Right kidney (tissue), 1 donor: ENCODE measurements at regions not wholly inside any gene's neighbourhood (a gene's known extent, or its start where the extent isn't known, plus 50 kb on each side); places are given as distances from the start of the nearest gene placed in this dataset.
A peak's percentile ranks its signal among the peaks of the same experiment; 100 is the strongest.

Experiments
- DNase-seq: peaks from one replicate; pipeline ENCODE4 v3.0.0-alpha.2; 2016

DNA sequence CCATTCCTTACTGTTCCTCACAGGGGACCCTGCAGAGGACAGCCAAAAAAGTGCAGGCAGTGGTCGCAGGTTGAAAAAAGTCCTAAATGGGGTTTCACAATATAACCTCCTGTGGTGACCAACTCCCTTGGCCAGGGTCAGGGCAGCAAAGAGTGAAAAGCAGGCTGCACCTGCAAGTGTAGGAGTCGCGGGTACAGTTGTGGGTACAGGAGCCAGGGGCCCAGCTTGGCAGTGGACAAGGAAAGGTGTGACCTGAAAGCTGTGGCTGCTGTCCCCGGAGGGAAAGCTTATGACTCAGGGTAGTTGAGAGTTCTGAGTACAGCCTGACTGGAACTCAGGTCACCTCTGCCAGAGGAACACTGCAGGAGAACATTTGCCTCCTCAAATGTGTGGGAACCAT, 1114.1 kb downstream of the ROBO2 start:
- no peak for DNase-seq

DNA sequence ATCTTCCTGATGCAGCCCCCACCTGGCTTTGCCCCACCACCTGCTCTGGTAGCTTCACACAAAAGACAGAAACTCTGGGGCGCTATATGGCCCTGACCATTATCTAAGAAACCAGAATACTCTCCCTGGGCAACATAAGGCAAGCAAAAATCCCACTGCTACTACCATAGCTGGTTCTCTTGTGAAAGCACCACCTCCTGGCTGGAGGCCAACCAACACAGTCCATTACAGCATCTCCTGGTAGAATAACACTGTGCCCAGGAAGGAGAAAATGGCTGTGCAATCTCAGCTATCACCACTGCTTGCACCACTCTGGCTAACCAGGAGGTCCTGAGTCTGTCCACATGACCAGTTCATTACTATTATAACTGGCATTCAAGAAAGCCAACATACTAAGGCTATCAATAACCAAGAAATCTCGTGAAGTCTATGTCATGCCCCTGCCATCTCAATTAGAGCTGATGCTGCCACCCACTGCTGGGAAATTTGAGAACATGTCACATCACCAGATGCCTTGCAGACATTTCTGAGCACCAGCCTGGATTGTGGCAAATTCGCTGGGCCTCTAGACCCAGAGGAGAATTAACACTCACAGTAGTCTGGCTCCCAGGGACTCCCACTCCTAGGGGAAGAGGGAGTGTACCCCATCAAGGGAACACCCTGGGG, 1114.8 kb downstream of the ROBO2 start:
- no peak for DNase-seq

- no peak for DNase-seq
These were observed 1121.8 kb downstream of the ROBO2 start for GRCh38 chr3:78161736-78162135.

- DNase-seq, result no peak
These were observed 1123.5 kb downstream of the ROBO2 start for GRCh38 chr3:78163379-78163778.

DNA sequence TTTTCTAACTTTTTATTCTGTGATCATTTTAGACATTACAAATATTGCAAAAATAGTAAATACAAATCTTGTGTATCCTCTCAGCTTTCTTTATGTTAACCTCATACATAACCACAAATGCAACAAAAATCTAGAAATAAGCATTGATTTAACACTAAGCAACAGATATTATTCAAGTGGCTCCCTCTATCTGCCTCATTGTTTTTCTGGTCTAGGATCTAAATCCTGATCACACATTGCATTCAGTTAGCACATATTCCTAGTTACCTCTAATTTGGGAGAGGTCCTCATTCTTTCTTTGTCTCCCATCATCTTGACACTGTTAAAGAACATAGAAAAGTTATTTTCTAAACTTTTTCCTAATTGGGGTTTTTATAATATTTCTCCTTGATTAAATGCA, 1126.0 kb downstream of the ROBO2 start:
- DNase-seq, result no peak

GRCh38 chr3:78174821-78175220, 1134.9 kb downstream of the ROBO2 start:
- DNase-seq, result no peak

- no peak for DNase-seq
These were observed 1137.0 kb downstream of the ROBO2 start for GRCh38 chr3:78176869-78177268.

GRCh38 chr3:78177780-78178179, 1137.9 kb downstream of the ROBO2 start:
- DNase-seq, result no peak

DNA sequence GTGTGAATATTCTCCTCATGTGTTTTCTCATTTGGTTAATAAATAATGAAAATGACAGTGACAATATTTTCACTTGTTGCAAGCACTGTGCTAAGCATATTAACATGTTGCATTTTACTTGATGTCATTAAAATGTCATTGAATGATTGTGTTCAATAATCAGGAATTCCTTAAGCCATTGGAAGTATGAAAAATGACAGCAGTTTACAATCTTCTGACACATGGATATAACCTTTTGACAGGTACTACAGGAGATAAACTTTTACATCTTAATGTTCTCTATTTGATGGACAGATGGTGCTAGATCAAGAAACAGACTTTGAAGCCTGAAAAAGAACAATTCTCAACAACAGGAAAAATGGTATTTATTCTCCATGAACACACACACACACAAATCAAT, 1138.3 kb downstream of the ROBO2 start:
- DNase-seq, result no peak

DNA sequence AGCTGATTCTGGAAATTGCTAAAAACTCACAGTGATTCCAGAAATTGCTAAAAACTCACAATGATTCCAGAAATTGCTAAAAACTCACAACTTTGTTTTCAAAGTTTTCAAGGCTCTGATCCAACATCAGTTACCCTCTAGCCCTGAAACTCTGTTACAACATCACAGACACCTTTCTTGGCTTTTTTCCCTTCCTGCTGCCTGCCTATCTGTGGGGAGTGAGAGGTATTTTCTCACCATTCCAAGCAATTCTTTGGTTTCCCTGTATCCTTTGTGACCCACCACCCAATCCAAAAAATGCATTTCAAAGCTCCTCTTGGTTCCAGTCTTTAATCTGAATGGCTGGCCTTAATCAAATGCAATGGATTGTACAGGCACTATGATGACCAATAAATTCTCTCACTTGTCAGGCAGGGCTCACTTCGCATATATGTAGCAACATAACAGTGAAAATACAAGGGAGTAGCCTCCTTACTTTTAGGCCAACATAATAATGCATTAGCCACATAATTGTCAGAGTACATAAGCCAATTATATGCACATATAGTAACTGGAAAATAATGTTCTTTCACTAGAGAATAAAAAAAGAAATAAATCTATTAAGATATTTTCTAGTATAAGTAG, 1139.0 kb downstream of the ROBO2 start:
- DNase-seq, result no peak

DNA sequence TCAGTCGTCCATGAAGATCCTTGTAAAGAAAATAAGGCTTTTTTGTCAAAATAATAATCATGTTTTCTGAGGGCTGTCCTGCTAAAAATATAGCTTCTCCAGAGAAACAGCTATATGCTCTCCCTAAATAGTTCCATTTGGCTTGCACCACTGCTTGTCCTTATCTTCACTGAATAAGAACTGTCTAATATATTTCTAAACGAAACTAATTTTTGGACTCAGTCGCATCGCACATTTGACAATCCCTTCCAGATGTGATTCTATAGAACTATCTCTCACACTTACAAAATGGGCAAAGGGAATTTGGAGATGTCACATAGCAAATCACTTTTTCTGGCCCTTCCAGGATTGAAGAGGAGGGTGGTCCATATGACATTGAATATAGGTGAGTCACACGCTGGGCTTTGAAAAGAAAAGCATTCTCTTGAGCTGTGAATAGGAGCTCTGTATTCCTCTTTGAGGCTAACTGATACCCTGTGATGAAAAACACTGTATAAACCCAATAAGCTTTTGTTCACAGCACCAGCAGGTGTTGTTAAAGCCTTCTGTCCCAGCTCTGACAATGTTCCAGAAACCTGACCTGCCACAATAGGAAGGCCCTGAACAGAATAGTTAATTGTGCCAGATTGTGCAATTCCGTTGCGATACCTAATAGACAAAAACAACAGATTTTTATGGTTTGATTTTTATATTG, 1144.2 kb downstream of the ROBO2 start:
- DNase-seq, result no peak

DNA sequence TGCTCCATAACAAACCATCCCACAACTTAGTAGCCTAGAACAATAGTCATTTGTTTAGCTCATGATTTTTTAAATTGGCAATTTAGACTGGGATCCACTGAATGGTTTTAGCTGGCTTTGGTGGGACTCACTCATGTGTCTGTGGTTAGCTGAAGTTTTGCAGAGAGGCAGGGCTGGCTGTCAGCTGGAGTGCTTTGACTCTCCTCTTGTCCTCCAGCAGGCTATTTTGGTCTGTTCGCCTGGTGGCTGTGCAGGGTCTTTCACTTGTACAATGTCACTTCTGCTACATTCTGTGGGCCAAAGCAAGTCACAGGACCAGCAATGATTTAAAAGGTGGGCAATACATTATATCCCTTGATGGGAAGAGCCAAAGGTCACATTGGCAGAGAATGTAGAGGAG, 1146.5 kb downstream of the ROBO2 start:
- DNase-seq, result no peak

GRCh38 chr3:78201091-78201490, 1161.2 kb downstream of the ROBO2 start:
- DNase-seq, result no peak

GRCh38 chr3:78204977-78205376, 1165.1 kb downstream of the ROBO2 start:
- peak; percentile 35 for DNase-seq

DNA sequence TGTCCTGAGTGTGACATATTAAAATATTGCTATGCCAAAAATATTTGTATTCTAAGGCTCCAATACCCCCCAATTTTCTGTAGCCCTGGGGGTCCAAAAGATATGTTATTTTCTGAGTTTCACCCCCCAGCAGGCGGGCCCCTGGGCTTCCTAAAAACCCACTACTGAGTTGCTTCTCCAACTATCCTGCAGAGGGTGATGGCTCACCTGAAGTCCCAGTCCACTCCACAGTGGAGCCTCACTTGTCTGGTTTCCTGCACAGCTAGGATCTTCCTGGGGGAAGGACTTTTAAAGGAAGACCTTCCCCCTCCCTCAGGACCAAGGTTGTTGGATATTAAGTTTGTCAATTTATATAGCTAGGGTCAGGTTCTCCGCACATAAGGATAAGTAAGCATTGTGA, 1181.4 kb downstream of the ROBO2 start:
- no peak for DNase-seq

DNA sequence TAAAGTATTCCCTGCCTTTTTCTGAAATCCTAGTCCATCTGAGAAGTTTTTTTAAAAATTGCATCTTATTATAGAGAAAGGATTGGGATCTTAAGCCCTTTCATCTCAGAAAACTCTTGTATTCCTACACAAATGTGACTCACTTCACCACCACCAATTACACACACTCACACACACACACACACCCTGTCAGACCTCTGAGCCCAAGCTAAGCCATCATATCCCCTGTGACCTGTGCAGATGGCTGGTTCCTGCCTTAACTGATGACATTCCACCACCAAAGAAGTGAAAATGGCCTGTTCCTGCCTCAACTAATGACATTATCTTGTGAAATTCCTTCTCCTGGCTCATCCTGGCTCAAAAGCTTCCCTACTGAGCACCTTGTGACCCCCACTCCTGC, 1181.9 kb downstream of the ROBO2 start:
- no peak for DNase-seq

GRCh38 chr3:78235841-78236240, 1195.9 kb downstream of the ROBO2 start:
- DNase-seq, result no peak

- no peak for DNase-seq
These were observed 1198.9 kb downstream of the ROBO2 start for GRCh38 chr3:78238811-78239210.

DNA sequence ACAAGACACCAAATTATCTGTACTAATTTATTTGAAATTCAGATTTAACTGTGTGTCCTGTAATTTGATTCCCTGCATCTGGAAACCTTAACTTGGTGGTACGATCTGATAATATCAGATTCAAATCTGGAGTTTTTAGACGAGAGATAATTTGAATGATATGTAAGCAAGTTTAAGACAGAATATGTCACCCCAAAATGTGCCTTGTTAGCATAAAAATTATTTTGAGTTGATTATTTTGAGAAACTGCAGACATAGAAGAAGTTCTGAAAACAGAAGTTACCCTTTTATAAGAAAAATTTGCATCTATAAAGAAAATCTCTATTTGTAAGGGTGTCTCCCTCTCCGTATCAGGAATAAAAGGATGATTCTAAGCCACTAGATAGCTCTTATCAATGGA, 1202.8 kb downstream of the ROBO2 start:
- no peak for DNase-seq

DNA sequence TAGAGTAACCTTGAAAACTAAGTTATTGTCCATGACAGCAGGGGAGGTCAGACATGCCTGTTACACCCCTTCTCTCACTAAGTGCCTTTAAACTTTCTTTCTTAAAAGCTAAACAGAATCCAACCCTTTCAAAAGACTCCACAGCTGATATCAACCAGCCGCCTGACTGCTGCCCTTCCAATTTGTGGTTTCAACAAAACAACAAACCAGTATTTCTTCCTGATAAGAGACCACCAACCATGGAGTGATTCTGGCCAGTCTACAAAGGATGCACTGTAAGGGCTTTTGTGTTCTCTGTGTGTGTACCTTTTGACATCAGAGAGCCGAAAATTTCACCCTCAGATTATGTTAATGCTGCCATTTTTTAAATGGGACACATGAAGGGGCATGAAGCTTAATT, 1204.2 kb downstream of the ROBO2 start:
- no peak for DNase-seq

DNA sequence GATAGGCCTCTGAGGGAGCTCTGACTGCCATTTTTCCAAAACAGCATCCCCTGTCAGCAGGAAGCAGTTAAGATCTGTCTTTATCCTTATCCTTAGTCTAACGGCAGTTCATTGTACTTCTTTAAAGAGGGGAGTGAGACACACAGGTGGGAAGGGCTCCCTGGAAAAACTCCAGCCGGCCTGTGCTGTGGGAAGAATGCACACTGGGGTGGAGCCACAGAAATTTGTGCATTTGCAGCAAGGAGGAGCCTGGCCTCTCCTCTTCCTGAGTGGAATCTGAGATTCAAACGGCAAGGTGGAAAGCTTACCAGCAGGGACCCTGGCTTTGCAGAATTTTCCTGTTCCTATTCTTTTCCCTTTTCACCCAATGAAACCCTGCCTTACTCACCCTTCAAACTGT, 1209.4 kb downstream of the ROBO2 start:
- no peak for DNase-seq

DNA sequence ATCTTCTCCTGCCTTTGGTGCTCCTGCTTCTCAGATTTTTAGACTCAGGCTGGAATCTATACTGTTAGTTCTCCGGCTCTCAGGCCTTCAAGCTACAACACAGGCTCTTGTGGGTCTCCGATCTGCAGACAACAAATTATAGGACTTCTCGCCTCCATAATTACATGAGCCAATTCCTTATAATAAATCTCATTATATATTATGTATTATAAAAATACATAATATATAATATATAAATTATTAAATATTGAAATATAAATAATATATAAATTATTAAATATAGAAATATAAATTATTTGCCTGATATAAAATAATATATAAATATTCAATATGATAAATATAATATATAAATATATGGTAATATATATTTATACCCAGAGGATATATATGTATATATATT, 1214.0 kb downstream of the ROBO2 start:
- DNase-seq, result no peak

DNA sequence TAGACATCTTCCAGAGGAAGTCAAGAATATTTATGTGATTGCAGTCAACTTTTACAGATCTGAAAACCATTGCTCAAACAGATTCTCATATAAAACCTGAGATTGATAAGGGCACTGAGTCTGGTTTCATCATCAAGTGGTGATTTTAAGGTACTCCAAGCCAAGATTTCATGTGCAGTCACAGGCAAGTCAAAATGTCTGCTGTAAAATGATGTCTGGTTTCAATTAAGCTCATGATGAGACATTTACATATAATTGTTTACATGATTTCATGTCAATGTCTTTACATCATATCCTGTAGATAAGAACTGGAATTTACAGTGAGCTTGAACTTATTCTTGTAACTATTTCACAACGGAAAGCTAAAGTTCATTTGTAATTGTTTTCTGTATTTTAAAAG, 1215.5 kb downstream of the ROBO2 start:
- no peak for DNase-seq

DNA sequence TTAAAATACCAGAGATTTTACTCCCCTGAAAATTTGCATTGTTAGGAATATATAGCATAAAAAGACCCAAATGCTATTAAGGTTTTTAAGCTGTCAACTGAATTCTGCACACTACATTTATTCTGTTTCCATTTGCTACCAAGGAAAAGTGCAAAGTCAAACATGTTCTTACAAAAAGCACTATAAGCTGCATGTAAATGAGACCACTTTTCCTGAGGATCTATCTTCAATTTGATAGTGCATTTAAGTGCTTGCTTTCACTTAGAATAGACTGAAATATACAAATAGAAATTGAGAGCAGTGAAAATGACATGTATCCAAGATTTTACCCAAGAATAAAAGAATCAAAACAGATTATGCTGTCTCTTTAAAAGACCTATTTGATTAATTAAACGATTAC, 1216.2 kb downstream of the ROBO2 start:
- DNase-seq, result no peak
